ENCODE measurements at regions not wholly inside any gene's neighbourhood (a gene's known extent, or its start where the extent isn't known, plus 50 kb on each side); places are given as distances from the start of the nearest gene placed in this dataset.
"Not testable (repeated sequence)": the region's sequence is repeated elsewhere in the genome, so short reads cannot be mapped to it uniquely, and the experiment has no call there.

GRCh38 chr2:181737302-181737701, 57.0 kb upstream of the NEUROD1 start:
- not testable (repeated sequence) for DNase-seq (ENCODE audit: low spot score); ATAC-seq (ENCODE audit: low FRiP score)

GRCh38 chr2:181738074-181738473, 57.8 kb upstream of the NEUROD1 start:
- TF ChIP-seq CTCF (IDR thresholded peaks at IDR 0.05), result no peak
- ATAC-seq (ENCODE audit: low FRiP score) (no peak), DNase-seq (ENCODE audit: low spot score) (no peak)

GRCh38 chr2:181738563-181738962, 58.2 kb upstream of the NEUROD1 start:
- ATAC-seq (ENCODE audit: low FRiP score) (no peak), DNase-seq (ENCODE audit: low spot score) (no peak)
- no peak for TF ChIP-seq CTCF (IDR thresholded peaks at IDR 0.05)

GRCh38 chr2:181741756-181742155, 61.4 kb upstream of the NEUROD1 start:
- TF ChIP-seq CTCF (IDR thresholded peaks at IDR 0.05), result no peak
- no peak for ATAC-seq (ENCODE audit: low FRiP score)

GRCh38 chr2:181742361-181742760, 62.0 kb upstream of the NEUROD1 start:
- DNase-seq (ENCODE audit: low spot score), result no peak
- no peak for TF ChIP-seq CTCF (IDR thresholded peaks at IDR 0.05)
- no peak for ATAC-seq (ENCODE audit: low FRiP score)

More at GRCh38 chr2:181741756-181742155, 61.4 kb upstream of the NEUROD1 start:
- DNase-seq (ENCODE audit: low spot score), result no peak

- no peak for DNase-seq (ENCODE audit: low spot score)
- TF ChIP-seq CTCF (IDR thresholded peaks at IDR 0.05), result peak in 1 of 3 donors; percentile 5
Measured at GRCh38 chr2:181742922-181743722, 62.8 kb upstream of the NEUROD1 start.

GRCh38 chr2:181743723-181744031, 63.4 kb upstream of the NEUROD1 start:
- no peak for ATAC-seq (ENCODE audit: low FRiP score)
- TF ChIP-seq CTCF (IDR thresholded peaks at IDR 0.05), result no peak

More at GRCh38 chr2:181742922-181743722, 62.8 kb upstream of the NEUROD1 start:
- no peak for ATAC-seq (ENCODE audit: low FRiP score)

More at GRCh38 chr2:181743723-181744031, 63.4 kb upstream of the NEUROD1 start:
- no peak for DNase-seq (ENCODE audit: low spot score)
